ENCODE measurements at regions not wholly inside any gene's neighbourhood (a gene's known extent, or its start where the extent isn't known, plus 50 kb on each side); places are given as distances from the start of the nearest gene placed in this dataset.

DNA sequence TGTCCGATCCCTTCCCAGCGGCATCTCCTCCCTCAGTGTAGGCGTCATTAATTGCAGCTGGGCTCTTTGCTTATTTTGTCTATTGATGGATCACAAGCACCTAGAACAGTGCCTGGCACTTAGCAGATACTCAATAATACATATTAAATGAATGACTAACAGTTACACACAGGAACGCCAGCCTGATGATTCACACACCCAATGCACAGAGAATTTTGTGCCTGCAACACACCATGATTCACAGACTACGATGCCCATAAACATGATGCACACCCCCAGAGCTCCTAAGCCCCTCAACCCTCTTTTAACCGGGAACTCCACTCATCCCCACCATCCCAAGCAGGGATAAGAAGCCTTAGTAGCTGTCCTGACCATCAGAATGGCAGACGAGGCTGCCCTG, 66.6 kb upstream of the TMEM97 start:
- no peak for TF ChIP-seq BDP1 (IDR thresholded peaks at IDR 0.05; ENCODE audit: insufficient read depth, insufficient read length)
- TF ChIP-seq, protein P1, sequence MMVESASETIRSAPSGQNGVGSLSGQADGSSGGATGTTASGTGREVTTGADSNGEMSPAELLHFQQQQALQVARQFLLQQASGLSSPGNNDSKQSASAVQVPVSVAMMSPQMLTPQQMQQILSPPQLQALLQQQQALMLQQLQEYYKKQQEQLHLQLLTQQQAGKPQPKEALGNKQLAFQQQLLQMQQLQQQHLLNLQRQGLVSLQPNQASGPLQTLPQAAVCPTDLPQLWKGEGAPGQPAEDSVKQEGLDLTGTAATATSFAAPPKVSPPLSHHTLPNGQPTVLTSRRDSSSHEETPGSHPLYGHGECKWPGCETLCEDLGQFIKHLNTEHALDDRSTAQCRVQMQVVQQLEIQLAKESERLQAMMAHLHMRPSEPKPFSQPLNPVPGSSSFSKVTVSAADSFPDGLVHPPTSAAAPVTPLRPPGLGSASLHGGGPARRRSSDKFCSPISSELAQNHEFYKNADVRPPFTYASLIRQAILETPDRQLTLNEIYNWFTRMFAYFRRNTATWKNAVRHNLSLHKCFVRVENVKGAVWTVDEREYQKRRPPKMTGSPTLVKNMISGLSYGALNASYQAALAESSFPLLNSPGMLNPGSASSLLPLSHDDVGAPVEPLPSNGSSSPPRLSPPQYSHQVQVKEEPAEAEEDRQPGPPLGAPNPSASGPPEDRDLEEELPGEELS (CRISPR knock-in tag; IDR thresholded peaks at IDR 0.05; ENCODE audit: borderline replicate concordance), result no peak
- TF ChIP-seq, protein P2, sequence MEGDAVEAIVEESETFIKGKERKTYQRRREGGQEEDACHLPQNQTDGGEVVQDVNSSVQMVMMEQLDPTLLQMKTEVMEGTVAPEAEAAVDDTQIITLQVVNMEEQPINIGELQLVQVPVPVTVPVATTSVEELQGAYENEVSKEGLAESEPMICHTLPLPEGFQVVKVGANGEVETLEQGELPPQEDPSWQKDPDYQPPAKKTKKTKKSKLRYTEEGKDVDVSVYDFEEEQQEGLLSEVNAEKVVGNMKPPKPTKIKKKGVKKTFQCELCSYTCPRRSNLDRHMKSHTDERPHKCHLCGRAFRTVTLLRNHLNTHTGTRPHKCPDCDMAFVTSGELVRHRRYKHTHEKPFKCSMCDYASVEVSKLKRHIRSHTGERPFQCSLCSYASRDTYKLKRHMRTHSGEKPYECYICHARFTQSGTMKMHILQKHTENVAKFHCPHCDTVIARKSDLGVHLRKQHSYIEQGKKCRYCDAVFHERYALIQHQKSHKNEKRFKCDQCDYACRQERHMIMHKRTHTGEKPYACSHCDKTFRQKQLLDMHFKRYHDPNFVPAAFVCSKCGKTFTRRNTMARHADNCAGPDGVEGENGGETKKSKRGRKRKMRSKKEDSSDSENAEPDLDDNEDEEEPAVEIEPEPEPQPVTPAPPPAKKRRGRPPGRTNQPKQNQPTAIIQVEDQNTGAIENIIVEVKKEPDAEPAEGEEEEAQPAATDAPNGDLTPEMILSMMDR (IDR thresholded peaks at IDR 0.05 in 2 of 3, conservative IDR thresholded peaks at IDR 0.05 in 1 of 3; ENCODE audit: insufficient read depth in 2 of 3, low read depth in 1 of 3, low read length in 3 of 3), result no peak
- TF ChIP-seq ETV5 (CRISPR knock-in tag; IDR thresholded peaks at IDR 0.05; ENCODE audit: low read depth), result no peak
- TF ChIP-seq ZHX1 (conservative IDR thresholded peaks at IDR 0.05; ENCODE audit: low read length), result no peak
- TF ChIP-seq POU5F1 (IDR thresholded peaks at IDR 0.05; ENCODE audit: borderline replicate concordance, low read depth, low read length, partially characterized antibody), result no peak
- TF ChIP-seq CAMTA2 (CRISPR knock-in tag; conservative IDR thresholded peaks at IDR 0.05), result no peak
